ENCODE measurements at regions not wholly inside any gene's neighbourhood (a gene's known extent, or its start where the extent isn't known, plus 50 kb on each side); places are given as distances from the start of the nearest gene placed in this dataset.
"Not testable (repeated sequence)": the region's sequence is repeated elsewhere in the genome, so short reads cannot be mapped to it uniquely, and the experiment has no call there.

GRCh38 chr17:63265526-63265925, 180.6 kb downstream of the CYB561 start:
- DNase-seq: no peak

DNA sequence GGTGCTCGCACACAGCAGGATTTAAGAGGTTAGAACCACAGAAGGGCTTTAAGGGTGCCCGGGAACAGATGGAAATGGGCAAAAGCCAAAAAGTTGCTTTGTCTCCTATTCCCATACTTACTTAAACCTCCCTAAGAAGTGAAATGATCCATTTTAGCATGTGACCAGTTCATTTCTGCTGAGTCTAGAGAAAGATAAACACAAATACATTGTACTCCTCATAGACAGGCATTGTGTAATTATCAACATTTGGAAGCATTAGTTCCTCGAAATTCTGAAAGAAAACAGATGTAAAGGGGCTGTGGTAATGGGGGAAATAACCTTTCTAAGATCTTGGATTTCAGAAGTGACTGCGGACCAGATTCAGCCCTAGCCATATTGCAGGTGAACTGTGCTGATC, 178.3 kb downstream of the CYB561 start:
- no peak for DNase-seq

GRCh38 chr17:63268827-63269226, 177.3 kb downstream of the CYB561 start:
- peak; percentile 61 for DNase-seq

DNA sequence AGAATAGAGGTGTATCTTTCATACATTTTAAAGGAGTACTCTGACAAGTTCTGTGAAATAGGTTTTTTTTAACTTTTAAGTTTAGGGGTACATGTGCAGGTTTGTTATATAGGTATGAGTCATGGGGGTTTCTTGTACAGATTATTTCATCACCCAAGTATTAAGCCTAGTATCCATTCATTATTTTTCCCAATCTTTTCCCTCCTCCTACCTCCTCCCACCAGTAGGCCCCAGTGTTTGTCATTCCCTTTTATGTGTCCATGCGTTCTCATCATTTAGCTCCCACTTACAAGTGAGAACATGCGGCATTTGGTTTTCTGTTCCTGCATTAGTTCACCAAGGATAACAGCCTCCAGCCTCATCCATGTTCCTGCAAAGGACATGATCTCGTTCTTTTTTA, 175.5 kb downstream of the CYB561 start:
- DNase-seq: no peak

DNA sequence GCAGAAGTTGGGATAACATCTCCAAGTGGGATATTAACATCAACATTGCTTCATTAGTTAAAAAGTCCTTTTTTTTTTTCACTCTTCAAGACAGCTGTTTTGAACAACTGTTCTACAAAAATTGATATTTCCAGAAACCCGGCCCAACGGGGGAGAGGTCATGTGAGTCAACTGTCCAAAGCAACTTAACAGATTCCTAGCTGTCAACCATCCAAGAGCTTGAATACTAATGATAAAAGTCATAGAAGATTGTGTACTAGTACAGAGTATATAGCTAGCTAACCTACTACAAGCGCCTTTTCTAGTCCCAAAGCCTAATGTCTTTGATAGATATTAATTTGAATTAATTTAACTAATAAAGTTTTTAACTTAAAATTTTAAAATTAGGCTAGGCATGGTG, 172.0 kb downstream of the CYB561 start:
- peak; percentile 37 for DNase-seq

GRCh38 chr17:63275318-63275970, 170.7 kb downstream of the CYB561 start:
- DNase-seq: peak; percentile 93

- DNase-seq: no peak
Observed at GRCh38 chr17:63275971-63276745, 169.9 kb downstream of the CYB561 start.

DNA sequence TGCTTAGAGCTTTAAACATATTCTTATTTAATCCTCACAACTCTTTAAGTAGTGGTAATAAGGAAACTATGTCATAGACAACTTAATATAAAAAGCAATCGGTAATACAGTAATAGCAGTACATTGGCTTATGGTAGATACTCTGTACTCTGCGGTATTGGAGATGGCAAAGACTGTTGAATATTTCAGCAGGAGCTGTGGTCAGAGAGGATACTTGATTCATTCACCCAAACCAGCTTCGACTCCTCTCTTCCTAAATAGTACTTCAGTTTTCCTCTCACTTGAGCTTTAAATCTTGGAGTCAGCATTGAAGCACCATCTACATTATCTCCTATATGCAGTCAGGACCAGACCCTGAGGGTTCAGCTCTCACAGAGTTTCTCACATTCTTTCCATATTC, 169.3 kb downstream of the CYB561 start:
- no peak for DNase-seq

- no peak for DNase-seq
Observed at GRCh38 chr17:63277629-63278028, 168.5 kb downstream of the CYB561 start.

- no peak for DNase-seq
Observed at GRCh38 chr17:63278728-63279442, 167.2 kb downstream of the CYB561 start.

GRCh38 chr17:63279498-63280230, 166.4 kb downstream of the CYB561 start:
- DNase-seq: peak; percentile 59

GRCh38 chr17:63282455-63282854, 163.7 kb downstream of the CYB561 start:
- no peak for DNase-seq

GRCh38 chr17:63285551-63285950, 160.6 kb downstream of the CYB561 start:
- no peak for DNase-seq

GRCh38 chr17:63286254-63286653, 159.9 kb downstream of the CYB561 start:
- no peak for DNase-seq

DNA sequence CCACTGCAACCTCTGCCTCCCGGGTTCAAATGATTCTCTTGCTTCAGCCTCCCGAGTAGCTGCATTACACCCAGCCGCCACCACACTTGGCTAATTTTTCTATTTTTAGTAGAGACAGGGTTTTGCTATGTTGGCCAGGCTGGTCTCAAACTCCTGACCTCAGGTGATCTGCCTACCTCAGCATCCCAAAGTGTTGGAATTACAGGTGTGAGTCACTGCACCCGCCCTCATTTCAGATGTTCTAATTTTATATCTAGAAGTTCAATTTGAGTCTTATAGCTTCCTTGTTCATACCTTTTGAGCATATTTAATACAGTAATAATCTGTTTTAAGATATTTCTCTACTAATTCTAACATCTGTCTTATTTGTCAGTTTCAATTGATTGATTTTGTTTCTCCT, 159.1 kb downstream of the CYB561 start:
- DNase-seq: not testable (repeated sequence)

GRCh38 chr17:63289931-63290330, 156.2 kb downstream of the CYB561 start:
- no peak for DNase-seq

DNA sequence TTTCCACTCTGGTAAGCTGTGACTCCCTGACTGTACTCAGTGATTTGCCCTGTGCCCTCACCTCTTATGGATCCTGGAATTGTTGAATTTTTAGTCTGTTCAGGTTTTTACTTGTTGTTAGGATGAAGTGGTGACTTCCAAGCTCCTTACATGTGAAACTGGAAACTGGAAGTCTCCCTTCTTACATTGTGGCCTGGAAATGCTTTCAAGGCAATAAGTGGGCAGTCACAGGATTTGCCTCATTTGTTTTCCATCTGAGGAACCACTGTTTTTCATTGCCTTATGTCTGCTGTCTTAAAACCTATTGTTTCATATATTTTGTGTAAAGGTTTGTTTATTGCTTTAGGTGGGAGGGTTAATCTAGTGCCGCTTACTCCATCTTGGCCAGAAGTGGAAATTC, 155.8 kb downstream of the CYB561 start:
- DNase-seq: no peak

DNA sequence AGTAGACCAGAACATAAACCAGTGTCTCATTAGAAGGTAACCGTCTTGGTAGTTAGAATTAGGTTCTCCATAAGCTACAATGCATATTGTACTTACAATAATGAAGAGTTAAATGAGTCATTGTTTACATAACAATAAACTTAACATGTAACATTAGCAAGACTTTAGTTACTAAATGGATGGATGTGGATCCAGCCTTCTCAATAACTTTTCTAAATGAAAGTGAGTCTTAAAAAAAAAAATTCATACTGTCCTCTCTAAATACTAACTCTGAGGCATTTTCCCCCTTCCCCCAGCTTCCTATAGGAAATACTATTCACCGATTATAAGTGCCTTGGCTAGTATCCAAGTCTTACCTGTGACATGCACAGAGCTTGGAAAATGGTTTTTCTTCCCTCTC, 155.3 kb downstream of the CYB561 start:
- no peak for DNase-seq

DNA sequence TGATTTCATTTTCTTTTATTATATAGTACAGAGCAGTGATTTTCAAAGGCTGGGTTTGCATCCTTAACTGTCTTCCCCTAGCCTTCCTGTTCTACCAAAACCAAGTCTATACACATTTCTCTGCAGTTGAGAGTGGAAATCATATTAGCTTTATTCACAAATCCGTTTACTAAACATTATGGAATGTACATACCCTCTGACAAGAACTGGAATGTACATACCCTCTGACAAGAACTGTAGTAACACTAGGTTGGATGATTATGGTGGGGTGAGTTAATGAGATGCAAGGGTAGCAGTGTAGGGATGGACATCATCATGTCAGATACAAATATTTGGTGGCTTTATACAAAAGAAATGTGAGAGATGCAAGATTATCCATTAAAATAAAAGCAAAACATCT, 154.8 kb downstream of the CYB561 start:
- peak; percentile 49 for DNase-seq

- no peak for DNase-seq
Observed at GRCh38 chr17:63292421-63292820, 153.7 kb downstream of the CYB561 start.

GRCh38 chr17:63293323-63294075, 152.6 kb downstream of the CYB561 start:
- DNase-seq: peak; percentile 74

- peak; percentile 30 for DNase-seq
Observed at GRCh38 chr17:63294776-63295175, 151.3 kb downstream of the CYB561 start.
